Lower lobe of right lung (tissue), 2 donors: ENCODE measurements at regions not wholly inside any gene's neighbourhood (a gene's known extent, or its start where the extent isn't known, plus 50 kb on each side); places are given as distances from the start of the nearest gene placed in this dataset.

Experiments
- ATAC-seq, 2 donors: fragments of 200-7000 bp; cut with Tn5 transposase; one replicate each; pipeline ENCODE4 v1.9.1; 2020 to 2022; ENCODE audit warnings: mild to moderate bottlenecking in 2 of 2, moderate library complexity in 2 of 2
- DNase-seq: peaks from one replicate; pipeline ENCODE4 v3.0.0-alpha.2; 2020
- H3K27ac ChIP-seq: fragments of 200-600 bp; one replicate; pipeline ENCODE4 v1.8.0; 2022
- H3K27me3 ChIP-seq: fragments of 200-600 bp; one replicate; pipeline ENCODE4 v1.8.0; 2022; ENCODE audit warnings: low read depth
- H3K36me3 ChIP-seq: fragments of 200-600 bp; one replicate; pipeline ENCODE4 v1.8.0; 2022; ENCODE audit warnings: mild to moderate bottlenecking
- H3K4me1 ChIP-seq: fragments of 200-600 bp; one replicate; pipeline ENCODE4 v1.8.0; 2022
- H3K4me3 ChIP-seq: fragments of 200-600 bp; one replicate; pipeline ENCODE4 v1.8.0; 2022; ENCODE audit warnings: mild to moderate bottlenecking
- H3K9me3 ChIP-seq: fragments of 200-600 bp; one replicate; pipeline ENCODE4 v1.8.0; 2022
- intact Hi-C: fragments of 100-400 bp; cut with DNase I; formaldehyde crosslinking; loops from one replicate; pipeline ENCODE4 v1.11.0; 2022
- TF ChIP-seq, protein P1 (sequence below): fragments of 200-600 bp; IDR thresholded peaks from one replicate; pipeline ENCODE4 v1.8.0; 2022; ENCODE audit warnings: antibody characterized with exemption, mild to moderate bottlenecking
- donor health status: DM: no; HTN: yes; CAD: no; lungs with severe emphysema.

- no peaks in the 10 kb centered on the region for H3K36me3 ChIP-seq
- no peaks in the 10 kb centered on the region for H3K27me3 ChIP-seq
- intact Hi-C loops: no loop called here
- TF ChIP-seq, protein P1, sequence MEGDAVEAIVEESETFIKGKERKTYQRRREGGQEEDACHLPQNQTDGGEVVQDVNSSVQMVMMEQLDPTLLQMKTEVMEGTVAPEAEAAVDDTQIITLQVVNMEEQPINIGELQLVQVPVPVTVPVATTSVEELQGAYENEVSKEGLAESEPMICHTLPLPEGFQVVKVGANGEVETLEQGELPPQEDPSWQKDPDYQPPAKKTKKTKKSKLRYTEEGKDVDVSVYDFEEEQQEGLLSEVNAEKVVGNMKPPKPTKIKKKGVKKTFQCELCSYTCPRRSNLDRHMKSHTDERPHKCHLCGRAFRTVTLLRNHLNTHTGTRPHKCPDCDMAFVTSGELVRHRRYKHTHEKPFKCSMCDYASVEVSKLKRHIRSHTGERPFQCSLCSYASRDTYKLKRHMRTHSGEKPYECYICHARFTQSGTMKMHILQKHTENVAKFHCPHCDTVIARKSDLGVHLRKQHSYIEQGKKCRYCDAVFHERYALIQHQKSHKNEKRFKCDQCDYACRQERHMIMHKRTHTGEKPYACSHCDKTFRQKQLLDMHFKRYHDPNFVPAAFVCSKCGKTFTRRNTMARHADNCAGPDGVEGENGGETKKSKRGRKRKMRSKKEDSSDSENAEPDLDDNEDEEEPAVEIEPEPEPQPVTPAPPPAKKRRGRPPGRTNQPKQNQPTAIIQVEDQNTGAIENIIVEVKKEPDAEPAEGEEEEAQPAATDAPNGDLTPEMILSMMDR: no peak
- no peak overlapping the region for H3K4me3 ChIP-seq
- no peak for ATAC-seq
- no peak for DNase-seq
- no peaks in the 10 kb centered on the region for H3K4me1 ChIP-seq
- no peak overlapping the region for H3K27ac ChIP-seq
- H3K9me3 ChIP-seq: no peaks in the 10 kb centered on the region
Observed at GRCh38 chr5:169429044-169429443, 128.1 kb upstream of the SLIT3 start.

DNA sequence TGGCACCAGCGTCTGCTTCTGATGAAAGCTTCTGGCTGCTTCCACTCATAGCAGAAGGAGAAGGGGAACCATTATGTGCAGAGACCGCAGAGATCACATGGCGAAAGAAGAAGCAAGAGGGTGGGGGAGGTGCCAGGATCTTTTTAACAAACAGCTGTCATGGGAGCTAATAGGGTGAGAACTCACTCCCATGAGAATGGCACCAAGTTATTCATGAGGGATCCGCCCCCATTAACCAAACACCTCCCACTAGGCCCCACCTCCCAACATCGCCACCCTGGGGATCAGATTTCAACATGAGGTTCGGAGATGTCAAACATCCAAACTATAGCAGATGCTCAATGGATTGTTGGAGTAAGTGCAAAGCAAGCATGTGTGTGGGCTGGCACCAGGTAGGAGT lies 125.8 kb upstream of the SLIT3 start:
- H3K4me1 ChIP-seq: no peaks in the 10 kb centered on the region
- TF ChIP-seq, protein P1: no peak

DNA sequence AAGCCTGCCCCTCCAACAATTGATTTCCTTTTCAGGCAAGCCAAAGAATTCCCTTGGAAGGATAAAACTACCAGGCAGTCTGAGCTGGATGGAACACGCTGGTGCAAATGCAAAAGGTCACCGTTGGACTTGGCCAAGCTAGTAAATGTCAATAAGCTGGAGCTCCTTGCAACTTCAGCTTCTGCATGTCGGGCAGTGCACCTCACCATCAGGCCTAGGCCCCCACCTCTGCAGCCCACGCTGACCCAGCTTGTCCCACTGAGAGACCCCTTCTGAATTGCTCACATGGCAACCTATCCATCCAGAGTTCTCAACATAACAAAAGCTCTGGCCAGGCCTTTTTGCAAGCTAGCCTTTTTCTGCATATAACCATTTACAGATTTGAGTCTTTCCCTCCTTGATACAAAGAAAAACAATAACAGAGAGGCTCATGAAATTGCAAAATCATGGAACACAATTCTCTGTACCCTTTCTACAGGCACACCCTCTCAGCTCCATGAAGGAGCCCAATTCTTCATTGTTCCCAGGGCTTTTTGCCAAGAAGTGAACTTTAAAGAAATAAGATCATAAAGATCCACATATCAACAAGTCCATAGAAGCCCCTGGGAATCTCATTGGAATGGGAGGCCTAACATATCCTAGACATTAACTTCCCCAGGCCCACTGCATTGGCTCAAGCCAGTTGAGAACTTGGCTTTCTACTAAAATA lies 123.9 kb upstream of the SLIT3 start:
- Histone ChIP-seq H3K4me3 (no peak overlapping the region), H3K4me1 (no peaks in the 10 kb centered on the region), H3K27ac (no peak overlapping the region), H3K36me3 (no peaks in the 10 kb centered on the region), H3K9me3 (no peaks in the 10 kb centered on the region), H3K27me3 (no peaks in the 10 kb centered on the region)
- DNase-seq (no peak), ATAC-seq (no peak)
- intact Hi-C loops: no loop called here
- TF ChIP-seq, protein P1: no peak

More for the DNA sequence above, 125.8 kb upstream of the SLIT3 start:
- H3K27me3 ChIP-seq: no peaks in the 10 kb centered on the region
- H3K36me3 ChIP-seq: no peaks in the 10 kb centered on the region
- H3K4me3 ChIP-seq: no peak overlapping the region
- intact Hi-C loops: no loop called here
- no peaks in the 10 kb centered on the region for H3K9me3 ChIP-seq
- no peak overlapping the region for H3K27ac ChIP-seq
- DNase-seq: no peak
- no peak for ATAC-seq

- no peaks in the 10 kb centered on the region for H3K9me3 ChIP-seq
- ATAC-seq (no peak), DNase-seq (no peak)
- no peaks in the 10 kb centered on the region for H3K4me1 ChIP-seq
- intact Hi-C loops: no loop called here
- H3K27me3 ChIP-seq: no peaks in the 10 kb centered on the region
- no peak overlapping the region for H3K4me3 ChIP-seq
- no peaks in the 10 kb centered on the region for H3K36me3 ChIP-seq
- TF ChIP-seq, protein P1: no peak
- H3K27ac ChIP-seq: no peak overlapping the region
Observed at GRCh38 chr5:169424279-169424655, 123.3 kb upstream of the SLIT3 start.

GRCh38 chr5:169423580-169424278 lies 122.8 kb upstream of the SLIT3 start:
- no peaks in the 10 kb centered on the region for H3K36me3 ChIP-seq
- intact Hi-C loops: no loop called here
- H3K9me3 ChIP-seq: no peaks in the 10 kb centered on the region
- no peaks in the 10 kb centered on the region for H3K27me3 ChIP-seq
- no peak for ATAC-seq
- DNase-seq: no peak
- TF ChIP-seq, protein P1: no peak
- H3K4me1 ChIP-seq: no peaks in the 10 kb centered on the region
- no peak overlapping the region for H3K27ac ChIP-seq
- H3K4me3 ChIP-seq: no peak overlapping the region
